SK-N-SH treated with all-trans-retinoic acid at 6 μM for 48 hours (cell line): ENCODE measurements at regions not wholly inside any gene's neighbourhood (a gene's known extent, or its start where the extent isn't known, plus 50 kb on each side); places are given as distances from the start of the nearest gene placed in this dataset.

Source experiments
- ATAC-seq: fragments of 200-7000 bp; cut with Tn5 transposase; 3 replicates; pipeline ENCODE4 v1.9.1; 2020; ENCODE audit warnings: mild to moderate bottlenecking, moderate library complexity
- ARNTL ChIP-seq: fragments of 450-650 bp; formaldehyde crosslinking; IDR thresholded peaks from 2 replicates; pipeline ENCODE4 v1.5.0; 2020; ENCODE audit warnings: low read depth, mild to moderate bottlenecking, moderate library complexity, borderline replicate concordance
- BACH2 ChIP-seq: fragments of 250-450 bp; sonication (Bioruptor Pico); IDR thresholded peaks from 2 replicates; pipeline ENCODE4 v1.9.0; 2021; ENCODE audit warnings: mild to moderate bottlenecking, borderline replicate concordance
- CSRNP3 ChIP-seq: fragments of 250-450 bp; sonication (Bioruptor Pico); IDR thresholded peaks from 2 replicates; pipeline ENCODE4 v1.5.1; 2021; ENCODE audit warnings: mild to moderate bottlenecking, moderate library complexity
- ESRRG ChIP-seq: fragments of 250-450 bp; sonication (Bioruptor Pico); IDR thresholded peaks from 2 replicates; pipeline ENCODE4 v1.6.1; 2021; ENCODE audit warnings: mild to moderate bottlenecking
- GLIS3 ChIP-seq: fragments of 250-450 bp; sonication (Bioruptor Pico); IDR thresholded peaks from 2 replicates; pipeline ENCODE4 v1.5.0; 2020; ENCODE audit warnings: mild to moderate bottlenecking, moderate library complexity
- ISL1 ChIP-seq: fragments of 250-450 bp; sonication (Bioruptor Pico); IDR thresholded peaks from 2 replicates; pipeline ENCODE4 v2.1.2; 2022; ENCODE audit warnings: mild to moderate bottlenecking, moderate library complexity
- PATZ1 ChIP-seq: fragments of 250-450 bp; sonication (Bioruptor Pico); IDR thresholded peaks from 2 replicates; pipeline ENCODE4 v1.8.0; 2020; ENCODE audit warnings: mild to moderate bottlenecking, moderate library complexity, borderline replicate concordance
- PPARA ChIP-seq: fragments of 250-450 bp; sonication (Bioruptor Pico); IDR thresholded peaks from 2 replicates; pipeline ENCODE4 v1.5.0; 2020; ENCODE audit warnings: mild to moderate bottlenecking, borderline replicate concordance
- RARB ChIP-seq: fragments of 250-450 bp; sonication (Bioruptor Pico); IDR thresholded peaks from 2 replicates; pipeline ENCODE4 v1.8.0; 2021; ENCODE audit warnings: mild to moderate bottlenecking, moderate library complexity
- SNAI2 ChIP-seq: fragments of 250-450 bp; sonication (Bioruptor Pico); IDR thresholded peaks from 2 replicates; pipeline ENCODE4 v1.5.0; 2020; ENCODE audit warnings: mild to moderate bottlenecking, moderate library complexity
- TCF4 ChIP-seq: fragments of 250-450 bp; sonication (Bioruptor Pico); IDR thresholded peaks from 2 replicates; pipeline ENCODE4 v1.8.0; 2021; ENCODE audit warnings: mild to moderate bottlenecking, moderate library complexity, borderline replicate concordance
- TOX ChIP-seq: fragments of 250-450 bp; sonication (Bioruptor Pico); IDR thresholded peaks from 2 replicates; pipeline ENCODE4 v1.8.0; 2021; ENCODE audit warnings: mild to moderate bottlenecking, moderate library complexity, borderline replicate concordance
- ZC3H10 ChIP-seq: fragments of 250-450 bp; sonication (Bioruptor Pico); IDR thresholded peaks from 2 replicates; pipeline ENCODE4 v1.5.1; 2021; ENCODE audit warnings: mild to moderate bottlenecking, moderate library complexity
- ZFP3 ChIP-seq: fragments of 250-450 bp; sonication (Bioruptor Pico); IDR thresholded peaks from 2 replicates; pipeline ENCODE4 v1.5.0; 2020; ENCODE audit warnings: mild to moderate bottlenecking, moderate library complexity
- ZFP30 ChIP-seq: fragments of 450-650 bp; formaldehyde crosslinking; IDR thresholded peaks from 2 replicates; pipeline ENCODE4 v1.5.0; 2022; ENCODE audit warnings: mild to moderate bottlenecking, moderate library complexity
- ZNF565 ChIP-seq: fragments of 450-650 bp; formaldehyde crosslinking; conservative IDR thresholded peaks from 2 replicates; pipeline ENCODE4 v1.5.0; 2020; ENCODE audit warnings: low read depth, mild to moderate bottlenecking, moderate library complexity
- ZNF70 ChIP-seq: fragments of 450-650 bp; formaldehyde crosslinking; IDR thresholded peaks from 2 replicates; pipeline ENCODE4 v1.5.0; 2020; ENCODE audit warnings: mild to moderate bottlenecking, moderate library complexity
- ZNF8 ChIP-seq: fragments of 450-650 bp; formaldehyde crosslinking; IDR thresholded peaks from 2 replicates; pipeline ENCODE4 v1.5.0; 2020; ENCODE audit warnings: mild to moderate bottlenecking, moderate library complexity
- TF ChIP-seq, protein P1 (sequence below): fragments of 250-450 bp; sonication (Bioruptor Pico); IDR thresholded peaks from 2 replicates; pipeline ENCODE4 v1.8.0; 2021; ENCODE audit warnings: low read depth, mild to moderate bottlenecking, moderate library complexity, borderline replicate concordance
- TF ChIP-seq, protein P2 (sequence below): fragments of 250-450 bp; sonication (Bioruptor Pico); IDR thresholded peaks from 2 replicates; pipeline ENCODE4 v1.5.0; 2020; ENCODE audit warnings: mild to moderate bottlenecking, moderate library complexity
- TF ChIP-seq, protein P3 (sequence below): fragments of 250-450 bp; sonication (Bioruptor Pico); IDR thresholded peaks from 2 replicates; pipeline ENCODE4 v1.5.1; 2020; ENCODE audit warnings: low read depth, mild to moderate bottlenecking, moderate library complexity

DNA sequence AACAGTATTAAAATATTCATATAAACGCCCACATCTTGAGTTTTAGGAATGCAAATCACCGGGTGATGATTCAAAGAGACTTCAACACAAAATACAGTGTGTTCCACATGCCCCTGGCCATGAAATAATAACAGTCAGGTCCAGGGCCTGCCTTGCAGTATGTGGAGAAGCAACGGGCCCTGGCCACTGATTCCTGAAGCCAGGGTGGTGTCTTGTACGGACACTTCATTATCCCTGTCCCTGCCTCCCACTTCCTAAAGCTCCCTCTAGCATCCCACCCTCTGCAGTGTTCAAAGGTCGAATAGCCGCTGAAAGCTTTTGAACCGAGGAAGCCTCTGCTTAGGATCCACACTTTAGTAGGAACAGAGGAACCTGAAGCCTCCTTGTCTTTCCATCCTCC, 50.4 kb upstream of the PCSK6 start:
- TF ChIP-seq ZNF8 (no peak), TOX (no peak), PATZ1 (no peak), GLIS3 (no peak), SNAI2 (CRISPR knock-in tag) (no peak), RARB (CRISPR knock-in tag) (no peak), ZFP30 (CRISPR knock-in tag) (no peak), TCF4 (CRISPR knock-in tag) (no peak), ZC3H10 (CRISPR knock-in tag) (no peak), ZNF70 (CRISPR knock-in tag) (no peak), ESRRG (CRISPR knock-in tag) (no peak), ISL1 (CRISPR knock-in tag) (no peak), ZFP3 (CRISPR knock-in tag) (no peak), BACH2 (no peak), ZNF565 (no peak), ARNTL (CRISPR knock-in tag) (no peak)
- TF ChIP-seq, protein P1, sequence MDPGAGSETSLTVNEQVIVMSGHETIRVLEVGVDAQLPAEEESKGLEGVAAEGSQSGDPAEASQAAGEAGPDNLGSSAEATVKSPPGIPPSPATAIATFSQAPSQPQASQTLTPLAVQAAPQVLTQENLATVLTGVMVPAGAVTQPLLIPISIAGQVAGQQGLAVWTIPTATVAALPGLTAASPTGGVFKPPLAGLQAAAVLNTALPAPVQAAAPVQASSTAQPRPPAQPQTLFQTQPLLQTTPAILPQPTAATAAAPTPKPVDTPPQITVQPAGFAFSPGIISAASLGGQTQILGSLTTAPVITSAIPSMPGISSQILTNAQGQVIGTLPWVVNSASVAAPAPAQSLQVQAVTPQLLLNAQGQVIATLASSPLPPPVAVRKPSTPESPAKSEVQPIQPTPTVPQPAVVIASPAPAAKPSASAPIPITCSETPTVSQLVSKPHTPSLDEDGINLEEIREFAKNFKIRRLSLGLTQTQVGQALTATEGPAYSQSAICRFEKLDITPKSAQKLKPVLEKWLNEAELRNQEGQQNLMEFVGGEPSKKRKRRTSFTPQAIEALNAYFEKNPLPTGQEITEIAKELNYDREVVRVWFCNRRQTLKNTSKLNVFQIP (CRISPR knock-in tag): no peak
- TF ChIP-seq, protein P2, sequence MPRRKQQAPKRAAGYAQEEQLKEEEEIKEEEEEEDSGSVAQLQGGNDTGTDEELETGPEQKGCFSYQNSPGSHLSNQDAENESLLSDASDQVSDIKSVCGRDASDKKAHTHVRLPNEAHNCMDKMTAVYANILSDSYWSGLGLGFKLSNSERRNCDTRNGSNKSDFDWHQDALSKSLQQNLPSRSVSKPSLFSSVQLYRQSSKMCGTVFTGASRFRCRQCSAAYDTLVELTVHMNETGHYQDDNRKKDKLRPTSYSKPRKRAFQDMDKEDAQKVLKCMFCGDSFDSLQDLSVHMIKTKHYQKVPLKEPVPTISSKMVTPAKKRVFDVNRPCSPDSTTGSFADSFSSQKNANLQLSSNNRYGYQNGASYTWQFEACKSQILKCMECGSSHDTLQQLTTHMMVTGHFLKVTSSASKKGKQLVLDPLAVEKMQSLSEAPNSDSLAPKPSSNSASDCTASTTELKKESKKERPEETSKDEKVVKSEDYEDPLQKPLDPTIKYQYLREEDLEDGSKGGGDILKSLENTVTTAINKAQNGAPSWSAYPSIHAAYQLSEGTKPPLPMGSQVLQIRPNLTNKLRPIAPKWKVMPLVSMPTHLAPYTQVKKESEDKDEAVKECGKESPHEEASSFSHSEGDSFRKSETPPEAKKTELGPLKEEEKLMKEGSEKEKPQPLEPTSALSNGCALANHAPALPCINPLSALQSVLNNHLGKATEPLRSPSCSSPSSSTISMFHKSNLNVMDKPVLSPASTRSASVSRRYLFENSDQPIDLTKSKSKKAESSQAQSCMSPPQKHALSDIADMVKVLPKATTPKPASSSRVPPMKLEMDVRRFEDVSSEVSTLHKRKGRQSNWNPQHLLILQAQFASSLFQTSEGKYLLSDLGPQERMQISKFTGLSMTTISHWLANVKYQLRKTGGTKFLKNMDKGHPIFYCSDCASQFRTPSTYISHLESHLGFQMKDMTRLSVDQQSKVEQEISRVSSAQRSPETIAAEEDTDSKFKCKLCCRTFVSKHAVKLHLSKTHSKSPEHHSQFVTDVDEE (CRISPR knock-in tag): no peak
- TF ChIP-seq, protein P3, sequence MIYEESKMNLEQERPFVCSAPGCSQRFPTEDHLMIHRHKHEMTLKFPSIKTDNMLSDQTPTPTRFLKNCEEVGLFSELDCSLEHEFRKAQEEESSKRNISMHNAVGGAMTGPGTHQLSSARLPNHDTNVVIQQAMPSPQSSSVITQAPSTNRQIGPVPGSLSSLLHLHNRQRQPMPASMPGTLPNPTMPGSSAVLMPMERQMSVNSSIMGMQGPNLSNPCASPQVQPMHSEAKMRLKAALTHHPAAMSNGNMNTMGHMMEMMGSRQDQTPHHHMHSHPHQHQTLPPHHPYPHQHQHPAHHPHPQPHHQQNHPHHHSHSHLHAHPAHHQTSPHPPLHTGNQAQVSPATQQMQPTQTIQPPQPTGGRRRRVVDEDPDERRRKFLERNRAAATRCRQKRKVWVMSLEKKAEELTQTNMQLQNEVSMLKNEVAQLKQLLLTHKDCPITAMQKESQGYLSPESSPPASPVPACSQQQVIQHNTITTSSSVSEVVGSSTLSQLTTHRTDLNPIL (CRISPR knock-in tag): no peak
- ATAC-seq: no peak

- ATAC-seq: no peak
- no peak for TF ChIP-seq PPARA (CRISPR knock-in tag)
- no peak for TF ChIP-seq GLIS3
- no peak for TF ChIP-seq ISL1 (CRISPR knock-in tag)
- TF ChIP-seq, protein P1 (CRISPR knock-in tag): no peak
- no peak for TF ChIP-seq TOX
- no peak for TF ChIP-seq CSRNP3
- TF ChIP-seq, all 23 proteins: peak for 0
These were observed 50.0 kb upstream of the PCSK6 start for GRCh38 chr15:101539492-101539891.
